IPS DF 4.7 (cell line): ENCODE measurements at regions not wholly inside any gene's neighbourhood (a gene's known extent, or its start where the extent isn't known, plus 50 kb on each side); places are given as distances from the start of the nearest gene placed in this dataset.

Source experiments
- DNase-seq: peaks from one replicate; pipeline ENCODE4 v3.0.0-alpha.2; 2013; ENCODE audit warnings: low spot score; ENCODE audit errors: extremely low read depth

- no peak for DNase-seq
Observed at GRCh38 chr1:87437663-87438295, 109.1 kb downstream of the LMO4 start.

GRCh38 chr1:87439821-87440220 lies 111.1 kb downstream of the LMO4 start:
- DNase-seq = no peak

- no peak for DNase-seq
Observed at GRCh38 chr1:87449348-87449963, 120.8 kb downstream of the LMO4 start.

- DNase-seq = no peak
Observed at GRCh38 chr1:87450136-87450535, 121.5 kb downstream of the LMO4 start.

- no peak for DNase-seq
Observed at GRCh38 chr1:87450615-87451209, 122.0 kb downstream of the LMO4 start.

GRCh38 chr1:87451229-87451920 lies 122.7 kb downstream of the LMO4 start:
- no peak for DNase-seq

GRCh38 chr1:87452648-87453047 lies 124.0 kb downstream of the LMO4 start:
- DNase-seq = no peak

GRCh38 chr1:87457408-87457807 lies 128.7 kb downstream of the LMO4 start:
- DNase-seq = no peak

- no peak for DNase-seq
Observed at GRCh38 chr1:87462894-87463293, 134.2 kb downstream of the LMO4 start.

GRCh38 chr1:87464022-87464490 lies 135.4 kb downstream of the LMO4 start:
- DNase-seq = no peak

GRCh38 chr1:87466621-87467020 lies 137.9 kb downstream of the LMO4 start:
- no peak for DNase-seq

GRCh38 chr1:87472716-87473115 lies 144.0 kb downstream of the LMO4 start:
- no peak for DNase-seq

- DNase-seq = no peak
Observed at GRCh38 chr1:87473203-87473661, 144.6 kb downstream of the LMO4 start.

GRCh38 chr1:87474098-87474497 lies 145.4 kb downstream of the LMO4 start:
- DNase-seq = no peak

GRCh38 chr1:87478231-87478630 lies 149.6 kb downstream of the LMO4 start:
- DNase-seq = no peak

- DNase-seq = no peak
Observed at GRCh38 chr1:87495147-87495546, 166.5 kb downstream of the LMO4 start.

- DNase-seq = no peak
Observed at GRCh38 chr1:87495870-87496269, 167.2 kb downstream of the LMO4 start.

GRCh38 chr1:87497380-87498203 lies 168.9 kb downstream of the LMO4 start:
- DNase-seq = no peak

- DNase-seq = no peak
Observed at GRCh38 chr1:87501738-87502137, 173.1 kb downstream of the LMO4 start.

- DNase-seq = no peak
Observed at GRCh38 chr1:87505391-87505983, 176.8 kb downstream of the LMO4 start.

GRCh38 chr1:87506147-87506546 lies 177.5 kb downstream of the LMO4 start:
- DNase-seq = no peak
